ENCODE measurements at regions not wholly inside any gene's neighbourhood (a gene's known extent, or its start where the extent isn't known, plus 50 kb on each side); places are given as distances from the start of the nearest gene placed in this dataset.

DNA sequence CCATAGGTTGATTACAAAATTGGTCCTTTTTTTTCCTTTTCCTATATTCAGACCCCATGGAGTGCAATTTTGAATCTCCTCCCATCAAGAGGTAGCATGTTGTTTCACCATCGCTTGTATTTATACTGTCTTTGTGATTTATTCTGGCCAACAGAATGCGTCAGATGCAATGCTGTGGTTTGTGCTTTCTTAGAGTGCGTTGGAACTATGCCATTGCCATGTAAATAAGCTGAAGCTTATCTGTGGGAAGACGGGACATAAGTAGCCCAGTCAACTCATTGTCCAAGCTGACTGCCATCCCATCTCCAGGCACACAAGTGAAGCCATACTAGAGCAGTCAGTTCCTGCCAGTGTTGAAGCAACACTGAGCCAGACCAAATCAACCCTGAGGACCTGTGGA is 1339.3 kb upstream of the GOT2 start:
- TF ChIP-seq, protein P1, sequence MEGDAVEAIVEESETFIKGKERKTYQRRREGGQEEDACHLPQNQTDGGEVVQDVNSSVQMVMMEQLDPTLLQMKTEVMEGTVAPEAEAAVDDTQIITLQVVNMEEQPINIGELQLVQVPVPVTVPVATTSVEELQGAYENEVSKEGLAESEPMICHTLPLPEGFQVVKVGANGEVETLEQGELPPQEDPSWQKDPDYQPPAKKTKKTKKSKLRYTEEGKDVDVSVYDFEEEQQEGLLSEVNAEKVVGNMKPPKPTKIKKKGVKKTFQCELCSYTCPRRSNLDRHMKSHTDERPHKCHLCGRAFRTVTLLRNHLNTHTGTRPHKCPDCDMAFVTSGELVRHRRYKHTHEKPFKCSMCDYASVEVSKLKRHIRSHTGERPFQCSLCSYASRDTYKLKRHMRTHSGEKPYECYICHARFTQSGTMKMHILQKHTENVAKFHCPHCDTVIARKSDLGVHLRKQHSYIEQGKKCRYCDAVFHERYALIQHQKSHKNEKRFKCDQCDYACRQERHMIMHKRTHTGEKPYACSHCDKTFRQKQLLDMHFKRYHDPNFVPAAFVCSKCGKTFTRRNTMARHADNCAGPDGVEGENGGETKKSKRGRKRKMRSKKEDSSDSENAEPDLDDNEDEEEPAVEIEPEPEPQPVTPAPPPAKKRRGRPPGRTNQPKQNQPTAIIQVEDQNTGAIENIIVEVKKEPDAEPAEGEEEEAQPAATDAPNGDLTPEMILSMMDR (CRISPR knock-in tag; IDR thresholded peaks at IDR 0.05): no peak
- TF ChIP-seq ZNF44 (CRISPR knock-in tag; IDR thresholded peaks at IDR 0.05) (no peak), ZNF512 (CRISPR knock-in tag; IDR thresholded peaks at IDR 0.05) (no peak), CHD2 (IDR thresholded peaks at IDR 0.05; ENCODE audit: low read depth, low read length) (no peak), ZNF350 (CRISPR knock-in tag; IDR thresholded peaks at IDR 0.05; ENCODE audit: borderline replicate concordance, low read depth) (no peak), PAX8 (CRISPR knock-in tag; IDR thresholded peaks at IDR 0.05; ENCODE audit: borderline replicate concordance) (no peak)

Measured in HepG2 (cell line).